Loucy (cell line): ENCODE measurements at regions not wholly inside any gene's neighbourhood (a gene's known extent, or its start where the extent isn't known, plus 50 kb on each side); places are given as distances from the start of the nearest gene placed in this dataset.

ENCODE experiments used
- H2AFZ ChIP-seq: fragments of 200-600 bp; sonication (generic); 2 replicates; pipeline ENCODE4 v1.6.0; 2016; ENCODE audit warnings: antibody characterized with exemption, mild to moderate bottlenecking, low read length, moderate library complexity
- H3F3A ChIP-seq: fragments of 200-600 bp; 2 replicates; pipeline ENCODE4 v1.6.0; 2016; ENCODE audit warnings: antibody characterized with exemption, low read depth, mild to moderate bottlenecking
- H3K27me3 ChIP-seq: fragments of 200-600 bp; sonication (generic); 2 replicates; pipeline ENCODE4 v1.6.1; 2014; ENCODE audit warnings: low read length, mild to moderate bottlenecking; ENCODE audit not compliant: insufficient read depth, poor library complexity, severe bottlenecking
- H3K36me3 ChIP-seq: fragments of 200-600 bp; sonication (generic); 2 replicates; pipeline ENCODE4 v1.6.1; 2016; ENCODE audit warnings: low read length; ENCODE audit not compliant: insufficient read depth
- H3K4me1 ChIP-seq: fragments of 200-600 bp; sonication (generic); 2 replicates; pipeline ENCODE4 v1.5.1; 2014; ENCODE audit warnings: low read length, mild to moderate bottlenecking; ENCODE audit not compliant: insufficient read depth, poor library complexity, severe bottlenecking
- H3K4me2 ChIP-seq: fragments of 200-600 bp; sonication (generic); 2 replicates; pipeline ENCODE4 v1.6.0; 2014; ENCODE audit warnings: antibody characterized with exemption, low read length, low read depth, mild to moderate bottlenecking; ENCODE audit not compliant: poor library complexity, severe bottlenecking
- H3K4me3 ChIP-seq: fragments of 200-600 bp; sonication (generic); 2 replicates; pipeline ENCODE4 v1.5.1; 2014; ENCODE audit warnings: low read length, mild to moderate bottlenecking, mixed read lengths; ENCODE audit not compliant: poor library complexity, severe bottlenecking
- H3K79me2 ChIP-seq: fragments of 200-600 bp; sonication (generic); 2 replicates; pipeline ENCODE4 v1.6.1; 2014; ENCODE audit warnings: low read length; ENCODE audit not compliant: insufficient read depth
- H3K9ac ChIP-seq: fragments of 200-600 bp; sonication (generic); 2 replicates; pipeline ENCODE4 v1.6.0; 2014; ENCODE audit warnings: mild to moderate bottlenecking, low read depth, low read length, moderate library complexity; ENCODE audit not compliant: poor library complexity, severe bottlenecking
- H3K9me2 ChIP-seq: fragments of 200-600 bp; sonication (generic); replicated peaks from 2 replicates; pipeline ENCODE4 v1.6.1; 2016; ENCODE audit warnings: low read depth, low read length, mixed read lengths
- H3K9me3 ChIP-seq: fragments of 200-600 bp; sonication (generic); 2 replicates; pipeline ENCODE4 v1.6.1; 2014; ENCODE audit warnings: mild to moderate bottlenecking, antibody characterized with exemption, low read length, low read depth; ENCODE audit not compliant: insufficient read depth
- H4K20me1 ChIP-seq: fragments of 200-600 bp; sonication (generic); 2 replicates; pipeline ENCODE4 v1.6.0; 2014; ENCODE audit warnings: antibody characterized with exemption, low read length, mild to moderate bottlenecking; ENCODE audit not compliant: insufficient read depth, poor library complexity, severe bottlenecking
- CTCF ChIP-seq: fragments of 200-600 bp; sonication (generic); conservative IDR thresholded peaks from 2 replicates; pipeline ENCODE4 v1.5.1; 2014; ENCODE audit warnings: mild to moderate bottlenecking, antibody characterized with exemption, low read length
- EZH2phosphoT487 ChIP-seq: fragments of 200-600 bp; IDR thresholded peaks from 2 replicates; pipeline ENCODE4 v1.6.1; 2018; ENCODE audit warnings: antibody characterized with exemption, mild to moderate bottlenecking, moderate library complexity, borderline replicate concordance

GRCh38 chr2:217054791-217055190, 194.9 kb upstream of the TNP1 start:
- TF ChIP-seq CTCF (no peak), EZH2phosphoT487 (no peak)
- Histone ChIP-seq H2AFZ (no peak overlapping the region), H3K79me2 (no peaks in the 10 kb centered on the region)

GRCh38 chr2:217052856-217053577, 193.2 kb upstream of the TNP1 start:
- H3K36me3 ChIP-seq = no peaks in the 10 kb centered on the region
- H3K27me3 ChIP-seq = no peaks in the 10 kb centered on the region
- no peaks in the 10 kb centered on the region for H3K9me2 ChIP-seq
- no peaks in the 10 kb centered on the region for H3F3A ChIP-seq
- H3K4me2 ChIP-seq = no peak overlapping the region
- H3K9me3 ChIP-seq = no peaks in the 10 kb centered on the region
- no peaks in the 10 kb centered on the region for H4K20me1 ChIP-seq
- no peak overlapping the region for H2AFZ ChIP-seq
- H3K4me3 ChIP-seq = no peak overlapping the region
- H3K79me2 ChIP-seq = no peaks in the 10 kb centered on the region
- no peaks in the 10 kb centered on the region for H3K4me1 ChIP-seq
- TF ChIP-seq CTCF (no peak), EZH2phosphoT487 (no peak)
- no peak overlapping the region for H3K9ac ChIP-seq

More at GRCh38 chr2:217054791-217055190, 194.9 kb upstream of the TNP1 start:
- Histone ChIP-seq H3K4me1 (no peaks in the 10 kb centered on the region), H3F3A (no peaks in the 10 kb centered on the region), H4K20me1 (no peaks in the 10 kb centered on the region), H3K27me3 (no peaks in the 10 kb centered on the region), H3K4me2 (no peak overlapping the region), H3K4me3 (no peak overlapping the region), H3K9me3 (no peaks in the 10 kb centered on the region), H3K9ac (no peak overlapping the region), H3K36me3 (no peaks in the 10 kb centered on the region), H3K9me2 (no peaks in the 10 kb centered on the region)

- Histone ChIP-seq H3K36me3 (no peaks in the 10 kb centered on the region), H2AFZ (no peak overlapping the region), H3F3A (no peaks in the 10 kb centered on the region), H3K9ac (no peak overlapping the region), H3K9me2 (no peaks in the 10 kb centered on the region), H3K4me1 (no peaks in the 10 kb centered on the region), H3K4me2 (no peak overlapping the region), H4K20me1 (no peaks in the 10 kb centered on the region), H3K9me3 (no peaks in the 10 kb centered on the region), H3K27me3 (no peaks in the 10 kb centered on the region), H3K79me2 (no peaks in the 10 kb centered on the region), H3K4me3 (no peak overlapping the region)
- TF ChIP-seq EZH2phosphoT487 (no peak), CTCF (no peak)
Measured at GRCh38 chr2:217051416-217051815, 191.6 kb upstream of the TNP1 start.
